Tongue (tissue), 1 donor: ENCODE measurements at regions not wholly inside any gene's neighbourhood (a gene's known extent, or its start where the extent isn't known, plus 50 kb on each side); places are given as distances from the start of the nearest gene placed in this dataset.

ENCODE experiments used
- DNase-seq: peaks from one replicate; pipeline ENCODE4 v3.0.0-alpha.2; 2015

GRCh38 chr5:105794578-105794977, 1876.2 kb downstream of the EFNA5 start:
- no peak for DNase-seq

- no peak for DNase-seq
Observed at GRCh38 chr5:105789246-105789645, 1881.5 kb downstream of the EFNA5 start.

- no peak for DNase-seq
Observed at GRCh38 chr5:105783811-105784210, 1886.9 kb downstream of the EFNA5 start.

- no peak for DNase-seq
Observed at GRCh38 chr5:105782501-105782900, 1888.2 kb downstream of the EFNA5 start.

GRCh38 chr5:105773241-105773640, 1897.5 kb downstream of the EFNA5 start:
- DNase-seq = no peak

GRCh38 chr5:105767267-105767666, 1903.5 kb downstream of the EFNA5 start:
- no peak for DNase-seq

- DNase-seq = no peak
Observed at GRCh38 chr5:105762728-105763127, 1908.0 kb downstream of the EFNA5 start.

- DNase-seq = no peak
Observed at GRCh38 chr5:105754056-105754455, 1916.7 kb downstream of the EFNA5 start.

GRCh38 chr5:105752801-105753200, 1917.9 kb downstream of the EFNA5 start:
- DNase-seq = no peak

- no peak for DNase-seq
Observed at GRCh38 chr5:105751908-105752307, 1918.8 kb downstream of the EFNA5 start.

- DNase-seq = no peak
Observed at GRCh38 chr5:105745111-105745510, 1925.6 kb downstream of the EFNA5 start.

- no peak for DNase-seq
Observed at GRCh38 chr5:105740242-105740641, 1930.5 kb downstream of the EFNA5 start.

GRCh38 chr5:105739732-105740131, 1931.0 kb downstream of the EFNA5 start:
- no peak for DNase-seq

- no peak for DNase-seq
Observed at GRCh38 chr5:105735704-105736103, 1935.0 kb downstream of the EFNA5 start.

- DNase-seq = peak; percentile 1
Observed at GRCh38 chr5:105730982-105731381, 1939.8 kb downstream of the EFNA5 start.

GRCh38 chr5:105726093-105726492, 1944.6 kb downstream of the EFNA5 start:
- no peak for DNase-seq

GRCh38 chr5:105708442-105708841, 1962.3 kb downstream of the EFNA5 start:
- no peak for DNase-seq

GRCh38 chr5:105702323-105702722, 1968.4 kb downstream of the EFNA5 start:
- no peak for DNase-seq

GRCh38 chr5:105696440-105696839, 1974.3 kb downstream of the EFNA5 start:
- no peak for DNase-seq

- DNase-seq = no peak
Observed at GRCh38 chr5:105695941-105696340, 1974.8 kb downstream of the EFNA5 start.

- DNase-seq = no peak
Observed at GRCh38 chr5:105689596-105689995, 1981.1 kb downstream of the EFNA5 start.

GRCh38 chr5:105688227-105688792, 1982.4 kb downstream of the EFNA5 start:
- no peak for DNase-seq

- DNase-seq = no peak
Observed at GRCh38 chr5:105687493-105687892, 1983.2 kb downstream of the EFNA5 start.

- DNase-seq = no peak
Observed at GRCh38 chr5:105685884-105686283, 1984.9 kb downstream of the EFNA5 start.

GRCh38 chr5:105684799-105685198, 1985.9 kb downstream of the EFNA5 start:
- DNase-seq = no peak
